ENCODE measurements at regions not wholly inside any gene's neighbourhood (a gene's known extent, or its start where the extent isn't known, plus 50 kb on each side); places are given as distances from the start of the nearest gene placed in this dataset.
"Not testable (repeated sequence)": the region's sequence is repeated elsewhere in the genome, so short reads cannot be mapped to it uniquely, and the experiment has no call there.

GRCh38 chr9:78916884-78917283 lies 620.0 kb downstream of the PSAT1 start:
- not testable (repeated sequence) for DNase-seq (ENCODE audit: low spot score)

DNA sequence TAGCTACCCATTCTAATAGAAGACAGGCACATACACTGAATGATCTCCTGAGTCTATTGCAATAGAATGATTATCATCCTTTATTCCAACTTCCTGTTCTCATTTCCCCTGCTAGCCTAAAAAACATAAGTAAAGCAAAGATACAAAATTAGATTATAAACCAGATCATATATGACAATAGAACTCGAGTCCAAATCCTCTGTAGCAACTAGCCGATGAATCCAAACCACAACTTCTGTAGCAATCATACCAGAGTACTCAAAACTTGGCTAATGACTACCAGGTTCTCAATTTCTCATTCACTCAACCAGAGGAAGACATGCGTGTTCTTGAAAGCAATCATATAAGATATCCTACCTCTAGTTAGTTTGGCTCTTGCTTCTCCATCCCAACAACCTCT lies 622.1 kb downstream of the PSAT1 start:
- no peak for DNase-seq (ENCODE audit: low spot score)

DNA sequence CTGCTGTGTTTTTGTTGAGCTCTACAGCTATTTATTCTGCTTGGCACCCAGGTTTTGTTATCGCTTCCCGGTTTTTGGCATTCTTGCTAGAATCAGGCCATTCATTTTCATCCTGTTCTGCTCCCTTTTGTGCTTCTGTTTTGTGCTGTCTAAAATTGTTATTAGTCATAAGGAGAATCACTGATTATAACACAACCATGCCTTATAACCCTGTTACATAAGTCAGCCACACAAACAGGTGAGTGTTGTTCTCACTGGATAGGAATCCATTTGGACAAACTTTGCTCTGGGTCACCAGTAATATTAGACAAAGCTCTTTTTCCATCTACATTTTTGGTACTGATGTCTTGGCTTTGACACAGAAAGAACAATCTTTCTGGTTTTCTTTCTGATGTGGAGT lies 622.8 kb downstream of the PSAT1 start:
- DNase-seq (ENCODE audit: low spot score), result no peak

GRCh38 chr9:78921341-78921740 lies 624.4 kb downstream of the PSAT1 start:
- no peak for DNase-seq (ENCODE audit: low spot score)

GRCh38 chr9:78923966-78924659 lies 627.2 kb downstream of the PSAT1 start:
- no peak for DNase-seq (ENCODE audit: low spot score)

GRCh38 chr9:78927099-78927940 lies 630.4 kb downstream of the PSAT1 start:
- DNase-seq (ENCODE audit: low spot score), result no peak

DNA sequence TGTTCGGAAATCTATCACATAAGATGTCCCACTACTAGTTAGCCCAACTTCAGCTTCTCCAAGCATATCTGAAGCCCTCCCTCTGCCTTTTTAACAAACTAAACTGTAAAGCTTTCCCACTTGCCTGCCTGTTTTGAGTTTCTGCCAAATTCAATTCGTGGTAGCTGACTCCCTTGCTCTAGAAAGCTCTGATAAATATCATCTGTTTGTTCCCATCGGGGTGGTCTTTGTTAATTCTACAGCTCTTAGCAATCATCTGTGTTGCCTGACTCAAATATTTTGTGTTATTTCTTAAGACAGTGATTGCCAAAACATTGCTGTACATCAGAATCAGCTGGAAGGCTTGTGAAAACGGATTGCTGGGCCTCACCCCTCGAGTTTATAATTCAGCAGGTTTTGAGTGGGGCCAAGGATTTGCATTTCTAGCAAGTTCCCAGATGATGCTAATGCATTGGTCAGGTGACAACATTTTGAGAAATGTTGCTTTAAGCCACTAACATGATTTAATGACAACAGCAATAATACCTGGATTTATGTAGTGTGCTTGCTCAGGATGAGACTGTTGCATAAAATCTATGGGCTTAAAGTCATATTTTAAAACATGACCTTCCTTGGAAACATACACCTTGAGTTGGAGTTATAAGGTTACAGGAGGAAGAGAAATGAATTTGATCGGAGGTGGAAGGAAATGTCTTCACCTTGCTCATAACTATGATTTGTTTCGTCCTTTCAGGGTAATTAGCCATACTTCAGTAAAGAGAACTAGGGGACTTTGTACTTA lies 631.9 kb downstream of the PSAT1 start:
- no peak for DNase-seq (ENCODE audit: low spot score)

DNA sequence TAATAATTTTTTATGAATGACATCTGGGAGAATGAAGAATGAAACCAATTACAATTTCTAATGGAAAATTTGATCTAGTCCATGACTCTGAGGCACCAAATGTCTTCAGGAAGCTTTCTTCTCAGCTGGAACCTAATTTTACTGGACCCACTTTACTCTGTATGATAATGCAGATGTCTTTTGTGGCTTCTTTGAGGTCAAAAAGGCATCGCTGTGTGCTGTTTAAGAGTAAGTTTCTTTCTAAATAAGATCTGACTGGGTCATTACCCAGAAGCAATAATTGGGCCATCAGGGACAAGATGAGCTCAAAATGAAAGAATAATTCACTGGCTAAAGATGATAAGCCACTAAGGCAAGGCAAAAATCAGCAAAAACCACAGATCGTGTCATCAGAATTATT lies 633.4 kb downstream of the PSAT1 start:
- DNase-seq (ENCODE audit: low spot score), result no peak

DNA sequence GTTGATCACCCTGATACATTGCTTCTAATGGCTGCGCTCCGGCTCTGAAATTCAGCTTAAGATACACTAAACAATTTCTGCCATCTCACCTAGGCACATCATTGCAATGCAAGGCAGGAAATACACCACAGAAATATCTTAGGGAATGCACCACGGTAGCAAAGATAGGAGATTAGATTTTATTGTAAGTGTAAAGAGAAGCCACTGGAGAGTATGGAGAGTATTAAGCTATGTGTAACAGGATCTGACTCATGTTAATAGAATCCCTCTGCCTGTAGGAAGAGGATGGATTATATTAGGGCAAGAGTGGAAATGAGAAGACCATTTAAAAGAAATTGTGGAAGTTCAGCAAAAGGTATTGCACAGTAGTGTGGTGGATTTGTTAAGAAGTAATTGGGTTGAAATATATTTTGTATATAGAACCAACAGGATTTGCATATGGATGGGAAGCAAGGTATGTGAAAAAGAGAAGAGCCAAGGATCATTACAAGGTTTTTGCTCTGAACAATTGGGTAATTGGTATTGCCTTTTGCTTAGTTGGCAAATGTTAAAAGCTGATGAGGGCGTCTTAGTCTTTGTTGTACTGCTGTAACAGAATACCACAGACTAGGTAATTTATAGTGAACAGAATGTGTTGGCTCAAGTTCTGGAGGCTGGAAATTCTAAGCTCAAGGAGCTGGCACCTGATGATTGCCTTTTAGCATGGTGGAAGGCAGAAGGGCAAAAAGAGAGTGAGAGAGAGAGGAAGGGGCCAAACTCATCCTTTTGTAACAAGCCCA lies 636.1 kb downstream of the PSAT1 start:
- DNase-seq (ENCODE audit: low spot score), result no peak

GRCh38 chr9:78934880-78935279 lies 636.9 kb upstream of the TLE4 start:
- DNase-seq (ENCODE audit: low spot score), result no peak

GRCh38 chr9:78938821-78939220 lies 632.9 kb upstream of the TLE4 start:
- DNase-seq (ENCODE audit: low spot score), result no peak

- DNase-seq (ENCODE audit: low spot score), result no peak
These were observed 632.3 kb upstream of the TLE4 start for GRCh38 chr9:78939311-78940065.

- no peak for DNase-seq (ENCODE audit: low spot score)
These were observed 631.5 kb upstream of the TLE4 start for GRCh38 chr9:78940121-78940855.

GRCh38 chr9:78954286-78954685 lies 617.5 kb upstream of the TLE4 start:
- DNase-seq (ENCODE audit: low spot score), result no peak

GRCh38 chr9:78958892-78959291 lies 612.9 kb upstream of the TLE4 start:
- DNase-seq (ENCODE audit: low spot score), result no peak

DNA sequence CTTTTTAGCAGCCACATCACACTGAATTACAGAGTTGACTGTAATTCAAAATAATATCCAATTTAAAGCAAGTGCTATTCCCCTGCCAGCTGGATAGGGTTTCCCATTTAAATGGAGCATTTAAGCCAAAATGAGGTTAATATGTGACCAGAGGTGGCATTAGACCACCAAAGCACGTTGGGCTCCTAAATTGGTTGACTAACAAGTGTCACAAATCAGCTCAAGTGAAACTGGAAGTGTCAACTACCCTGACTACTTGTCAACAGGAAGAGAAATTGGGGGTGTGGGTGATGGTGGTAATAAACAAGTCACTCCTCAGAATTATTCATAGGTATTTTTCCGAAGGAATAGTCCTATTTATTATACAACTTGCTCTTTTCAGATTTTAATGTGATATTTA lies 609.6 kb upstream of the TLE4 start:
- DNase-seq (ENCODE audit: low spot score), result no peak

DNA sequence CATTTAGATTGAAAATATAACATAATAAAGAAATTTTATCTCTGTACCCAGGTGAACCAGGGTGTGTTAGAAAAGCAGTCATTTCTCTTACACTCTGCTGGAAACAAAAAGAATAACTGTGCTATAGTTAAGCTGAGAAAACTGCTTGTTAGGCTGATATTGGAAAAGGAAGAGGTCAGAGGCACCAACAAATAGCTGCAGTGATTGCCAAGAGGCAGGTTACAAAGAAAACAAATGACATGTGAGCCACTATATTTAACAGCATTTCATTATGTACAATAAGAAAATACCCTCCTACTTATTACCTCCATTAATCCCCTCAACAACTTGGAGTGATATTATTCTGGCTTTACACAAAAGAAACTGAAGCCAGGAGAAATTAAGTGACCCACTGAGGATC lies 607.9 kb upstream of the TLE4 start:
- DNase-seq (ENCODE audit: low spot score), result no peak

GRCh38 chr9:78967596-78968217 lies 604.1 kb upstream of the TLE4 start:
- no peak for DNase-seq (ENCODE audit: low spot score)

DNA sequence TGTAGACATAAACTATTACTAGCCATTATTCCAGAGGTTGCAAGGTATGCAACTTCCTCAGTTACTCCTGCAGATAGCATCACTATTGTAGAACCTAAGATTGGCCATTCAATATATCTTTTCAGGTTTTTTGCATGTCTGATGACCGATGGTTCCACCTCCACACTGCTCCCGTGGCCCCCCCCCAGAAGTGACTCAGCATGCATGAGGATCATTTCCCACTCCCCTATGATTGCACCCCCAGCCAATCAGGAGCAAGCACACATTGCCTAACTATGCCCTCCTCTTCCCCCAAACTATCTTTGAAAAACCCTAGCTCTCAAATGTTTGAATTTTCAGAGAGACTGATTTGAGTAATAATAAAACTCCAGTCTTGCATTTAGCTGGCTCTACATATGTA lies 601.4 kb upstream of the TLE4 start:
- no peak for DNase-seq (ENCODE audit: low spot score)

- DNase-seq (ENCODE audit: low spot score), result no peak
These were observed 600.2 kb upstream of the TLE4 start for GRCh38 chr9:78971540-78971939.
